Stomach (tissue), 8 donors: ENCODE measurements at regions not wholly inside any gene's neighbourhood (a gene's known extent, or its start where the extent isn't known, plus 50 kb on each side); places are given as distances from the start of the nearest gene placed in this dataset.
"Not testable (repeated sequence)": the region's sequence is repeated elsewhere in the genome, so short reads cannot be mapped to it uniquely, and the experiment has no call there.

ENCODE experiments used
- DNase-seq, 2 donors: peaks; one replicate each; pipeline versions ENCODE4 v3.0.0 to v3.0.0-alpha.2; 2013 to 2019
- H3K27ac ChIP-seq, 5 donors: fragments of 200-600 bp in 4 of 5; sonication (generic) in 4 of 5; one replicate each; pipeline ENCODE4 v1.5.1; 2013 to 2019; ENCODE audit warnings: mild to moderate bottlenecking in 1 of 5, moderate library complexity in 1 of 5
- H3K27me3 ChIP-seq, 3 donors: fragments of 200-600 bp; sonication (generic); one replicate each; pipeline ENCODE4 v1.5.1; 2017 to 2019; ENCODE audit warnings: mixed run types in 1 of 3
- H3K36me3 ChIP-seq, 4 donors: fragments of 200-600 bp; sonication (generic); 1 replicate in 3 of 4; 2 replicates in 1 of 4; pipeline ENCODE4 v1.5.1; 2016 to 2019
- H3K4me1 ChIP-seq, 4 donors: fragments of 200-600 bp; sonication (generic); one replicate each; pipeline ENCODE4 v1.5.1; 2016 to 2019
- H3K4me3 ChIP-seq, 4 donors: fragments of 200-600 bp; sonication (generic) in 3 of 4; one replicate each; pipeline ENCODE4 v1.5.1; 2016 to 2019; ENCODE audit warnings: mild to moderate bottlenecking in 1 of 4
- H3K9me3 ChIP-seq, 4 donors: fragments of 200-600 bp; sonication (generic); one replicate each; pipeline ENCODE4 v1.5.1; 2016 to 2019
- EP300 ChIP-seq: sonication (generic); formaldehyde crosslinking; IDR thresholded peaks from one replicate; pipeline ENCODE4 v1.6.1; 2017; ENCODE audit warnings: antibody characterized with exemption
- POLR2A ChIP-seq, 4 donors: fragments of 450-650 bp; IDR thresholded peaks; one replicate each; pipeline ENCODE4 v1.6.1; 2016; ENCODE audit warnings: antibody characterized with exemption in 4 of 4, control low read depth in 2 of 4, mild to moderate bottlenecking in 1 of 4, moderate library complexity in 1 of 4
- POLR2AphosphoS5 ChIP-seq, 3 donors: sonication (generic); formaldehyde crosslinking; IDR thresholded peaks; one replicate each; pipeline ENCODE4 v1.6.1; 2016; ENCODE audit warnings: antibody characterized with exemption in 3 of 3
- WGBS, 5 donors: extraction: QIAGEN DNeasy Blood & Tissue Kit in 3 of 5; methylation state at CpG; one replicate each; pipeline versions ENCODE4 v1.1.5 to v1.1.7; 2013 to 2018; 5-methylcytosine and 5-hydroxymethylcytosine counted together
- intact Hi-C: fragments of 100-400 bp; cut with DNase I; formaldehyde crosslinking; loops from one replicate; pipeline ENCODE4 v1.15.1; 2023; ENCODE audit warnings: low total_unique reads
- TF ChIP-seq, protein P1 (sequence below), 7 experiments: fragments of 450-650 bp in 4 of 7; fragments of 200-600 bp in 3 of 7; sonication (generic) in 3 of 7; IDR thresholded peaks; one replicate each; pipeline ENCODE4 v1.5.1; 2016 to 2019; ENCODE audit warnings: antibody characterized with exemption in 7 of 7, control low read depth in 2 of 7, mild to moderate bottlenecking in 1 of 7
- donor health status: healthy with polysubstance abuse.
- donor health status: Bipolar disorder and iron deficiency.
- donor health status: healthy.

DNA sequence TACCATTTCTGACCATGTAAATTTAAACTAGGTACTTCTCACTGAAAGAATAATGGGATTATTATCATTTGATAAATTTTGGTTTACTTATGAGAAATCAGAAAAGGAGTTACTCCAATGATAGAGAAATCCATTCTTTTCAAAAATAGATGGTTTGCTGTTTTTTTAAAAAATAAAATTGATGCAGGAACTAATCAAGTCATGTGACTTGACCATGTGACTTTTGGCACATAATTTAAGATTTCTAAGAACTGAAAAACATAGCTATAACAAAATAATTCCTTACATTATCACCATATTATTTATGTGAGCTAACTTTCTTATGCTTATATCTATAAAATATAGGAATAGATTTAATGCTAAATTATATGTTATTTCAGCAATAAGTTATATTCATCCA, 247.1 kb upstream of the FIGN start:
- H3K27ac ChIP-seq: no peak overlapping the region
- no peaks in the 10 kb centered on the region for H3K36me3 ChIP-seq
- no peak overlapping the region for H3K4me3 ChIP-seq
- intact Hi-C loops: no loop called here
- H3K4me1 ChIP-seq: no peaks in the 10 kb centered on the region
- no peak for DNase-seq
- no peaks in the 10 kb centered on the region for H3K27me3 ChIP-seq
- TF ChIP-seq POLR2AphosphoS5 (IDR thresholded peaks at IDR 0.05): no peak
- TF ChIP-seq POLR2A (IDR thresholded peaks at IDR 0.05): no peak
- TF ChIP-seq EP300: no peak
- TF ChIP-seq, protein P1, sequence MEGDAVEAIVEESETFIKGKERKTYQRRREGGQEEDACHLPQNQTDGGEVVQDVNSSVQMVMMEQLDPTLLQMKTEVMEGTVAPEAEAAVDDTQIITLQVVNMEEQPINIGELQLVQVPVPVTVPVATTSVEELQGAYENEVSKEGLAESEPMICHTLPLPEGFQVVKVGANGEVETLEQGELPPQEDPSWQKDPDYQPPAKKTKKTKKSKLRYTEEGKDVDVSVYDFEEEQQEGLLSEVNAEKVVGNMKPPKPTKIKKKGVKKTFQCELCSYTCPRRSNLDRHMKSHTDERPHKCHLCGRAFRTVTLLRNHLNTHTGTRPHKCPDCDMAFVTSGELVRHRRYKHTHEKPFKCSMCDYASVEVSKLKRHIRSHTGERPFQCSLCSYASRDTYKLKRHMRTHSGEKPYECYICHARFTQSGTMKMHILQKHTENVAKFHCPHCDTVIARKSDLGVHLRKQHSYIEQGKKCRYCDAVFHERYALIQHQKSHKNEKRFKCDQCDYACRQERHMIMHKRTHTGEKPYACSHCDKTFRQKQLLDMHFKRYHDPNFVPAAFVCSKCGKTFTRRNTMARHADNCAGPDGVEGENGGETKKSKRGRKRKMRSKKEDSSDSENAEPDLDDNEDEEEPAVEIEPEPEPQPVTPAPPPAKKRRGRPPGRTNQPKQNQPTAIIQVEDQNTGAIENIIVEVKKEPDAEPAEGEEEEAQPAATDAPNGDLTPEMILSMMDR (IDR thresholded peaks at IDR 0.05): no peak
- no peaks in the 10 kb centered on the region for H3K9me3 ChIP-seq

DNA sequence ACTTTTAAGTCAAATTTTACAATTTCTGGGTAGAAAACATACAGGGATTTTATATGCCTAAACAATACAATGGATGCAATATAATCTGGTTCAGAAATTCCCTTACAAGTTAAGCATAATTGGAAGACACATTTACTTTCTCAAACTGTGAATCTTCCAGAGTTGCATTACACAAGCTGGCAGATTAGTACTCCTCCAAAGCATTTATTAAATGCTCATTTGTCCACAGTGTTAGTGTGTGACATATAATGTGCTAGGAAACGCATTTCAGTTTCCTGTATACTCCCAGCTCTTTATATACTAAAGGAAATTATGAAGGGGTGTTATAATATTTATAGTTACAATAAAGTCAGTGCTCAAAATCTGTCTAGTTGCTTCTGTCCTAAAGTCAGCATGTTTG, 239.0 kb upstream of the FIGN start:
- WGBS, 5 donors: 56 to 74% (median 66%) methylated on average over 1 of the region's 1 CpG
- Histone ChIP-seq H3K27me3 (no peaks in the 10 kb centered on the region), H3K4me1 (no peaks in the 10 kb centered on the region), H3K36me3 (no peaks in the 10 kb centered on the region), H3K27ac (no peak overlapping the region), H3K9me3 (no peaks in the 10 kb centered on the region), H3K4me3 (no peak overlapping the region)
- intact Hi-C loops: no loop called here
- TF ChIP-seq POLR2A (IDR thresholded peaks at IDR 0.05) (no peak), EP300 (no peak), POLR2AphosphoS5 (IDR thresholded peaks at IDR 0.05) (no peak)
- TF ChIP-seq, protein P1 (IDR thresholded peaks at IDR 0.05): no peak
- DNase-seq: no peak

DNA sequence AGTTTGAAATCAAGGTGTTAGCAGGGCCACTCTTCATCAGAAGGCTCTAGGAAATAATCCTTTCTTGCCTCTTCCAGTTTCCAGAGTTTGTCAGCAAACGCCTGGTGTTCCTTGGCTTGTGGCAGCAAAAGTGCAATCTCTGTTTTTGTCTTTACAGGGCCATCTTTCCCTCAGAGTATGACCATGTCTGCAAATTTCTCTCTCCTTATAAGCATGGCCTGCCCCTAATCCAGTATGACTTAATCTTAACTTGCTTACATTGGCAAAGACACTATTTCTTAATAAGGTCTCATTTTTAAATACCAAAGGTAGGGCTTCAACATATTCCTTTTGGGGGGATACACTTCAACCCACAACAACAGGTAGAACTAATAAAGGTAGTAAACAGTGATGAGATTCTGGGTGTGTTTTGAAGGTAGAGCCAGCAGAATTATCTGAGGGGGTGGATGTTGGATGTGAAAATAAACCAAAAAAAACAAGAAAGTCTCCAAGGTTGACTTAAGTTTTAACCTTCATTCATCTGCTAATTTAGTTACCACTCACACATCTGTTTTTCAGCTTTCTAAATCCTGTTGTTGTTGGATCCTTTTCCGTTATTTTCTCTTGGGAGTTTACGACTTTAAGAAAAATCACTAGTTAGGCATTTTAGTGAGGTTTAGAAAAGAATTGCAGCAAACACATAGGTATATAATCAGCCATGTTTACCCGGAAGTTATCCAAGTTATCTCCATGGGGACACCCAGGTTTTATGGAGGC, 234.4 kb upstream of the FIGN start:
- Histone ChIP-seq H3K4me3 (no peak overlapping the region), H3K27ac (no peak overlapping the region), H3K27me3 (no peaks in the 10 kb centered on the region), H3K36me3 (no peaks in the 10 kb centered on the region), H3K9me3 (no peaks in the 10 kb centered on the region), H3K4me1 (no peaks in the 10 kb centered on the region)
- intact Hi-C loops: no loop called here
- WGBS, 5 donors: 78 to 89% (median 81%) methylated on average over 4 of the region's 4 CpGs
- no peak for DNase-seq
- TF ChIP-seq POLR2AphosphoS5 (IDR thresholded peaks at IDR 0.05) (no peak), POLR2A (IDR thresholded peaks at IDR 0.05) (no peak)

DNA sequence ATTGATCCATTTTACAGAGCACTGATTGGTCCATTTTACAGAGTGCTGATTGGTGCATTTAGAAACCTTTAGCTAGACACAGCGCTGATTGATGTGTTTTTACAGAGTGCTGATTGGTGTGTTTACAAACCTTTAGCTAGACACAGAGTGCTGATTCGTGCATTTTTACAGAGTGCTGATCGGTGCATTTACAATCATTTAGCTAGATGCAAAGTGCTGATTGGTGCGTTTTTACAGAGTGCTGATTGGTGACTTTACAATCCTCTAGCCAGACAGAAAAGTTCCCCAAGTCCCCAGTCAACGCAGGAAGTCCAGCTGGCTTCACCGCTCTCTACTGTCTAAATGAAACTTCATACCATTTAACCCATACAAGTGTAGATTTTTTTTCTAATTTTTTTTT, 228.5 kb upstream of the FIGN start:
- intact Hi-C loops, DNase-seq, H3K4me3 ChIP-seq, H3K27me3 ChIP-seq, H3K9me3 ChIP-seq, H3K4me1 ChIP-seq, H3K27ac ChIP-seq, H3K36me3 ChIP-seq: not testable (repeated sequence)
- WGBS, 5 donors: 86 to 94% (median 92%) methylated on average over 6 of the region's 6 CpGs

DNA sequence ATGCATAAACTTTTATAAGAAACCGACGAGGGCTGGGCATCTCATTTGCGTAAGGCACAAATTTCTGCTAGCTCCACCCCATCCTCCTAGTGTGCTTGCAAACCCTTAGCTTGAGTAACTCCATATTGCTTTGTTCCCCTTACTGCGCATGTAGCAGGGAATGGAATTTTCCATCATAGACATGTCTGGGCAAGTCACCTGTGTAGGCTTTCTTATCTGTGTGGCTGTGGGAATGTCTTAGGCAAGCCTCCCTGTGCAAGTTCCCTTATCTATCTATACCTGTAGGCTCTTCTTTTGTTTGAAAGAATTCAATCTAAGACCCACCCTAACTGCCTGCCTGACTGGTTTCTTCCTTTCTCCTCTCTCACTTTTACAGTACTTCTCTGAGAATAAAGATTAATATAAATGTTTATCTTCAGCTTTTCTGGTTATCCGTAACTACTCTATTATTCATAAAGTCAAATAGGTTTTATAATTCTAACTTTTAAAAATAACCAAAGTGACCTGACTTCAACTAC, 217.6 kb upstream of the FIGN start:
- no peaks in the 10 kb centered on the region for H3K27me3 ChIP-seq
- 82 to 96% (median 91%) methylated on average over 5 of the region's 5 CpGs for WGBS, 5 donors
- intact Hi-C loops: no loop called here
- TF ChIP-seq POLR2AphosphoS5 (IDR thresholded peaks at IDR 0.05) (no peak), EP300 (no peak), POLR2A (IDR thresholded peaks at IDR 0.05) (no peak)
- TF ChIP-seq, protein P1 (IDR thresholded peaks at IDR 0.05): no peak
- H3K4me1 ChIP-seq: no peaks in the 10 kb centered on the region
- H3K27ac ChIP-seq: no peak overlapping the region
- no peak for DNase-seq
- no peak overlapping the region for H3K4me3 ChIP-seq
- no peaks in the 10 kb centered on the region for H3K36me3 ChIP-seq
- H3K9me3 ChIP-seq: peaks cover 0 to 6% (median 0%) of the 10 kb centered on the region in 4 donors
